HepG2 (cell line): ENCODE measurements at regions not wholly inside any gene's neighbourhood (a gene's known extent, or its start where the extent isn't known, plus 50 kb on each side); places are given as distances from the start of the nearest gene placed in this dataset.

Experiments
- ATAC-seq: fragments of 200-7000 bp; cut with Tn5 transposase; 3 replicates; pipeline ENCODE4 v1.9.1; 2020; ENCODE audit warnings: mild to moderate bottlenecking, moderate library complexity
- BruUV-seq: library from RNA; stranded (reverse); fragments of 400-500 nt; replicated peaks from 2 replicates; lab custom pipeline; 2021; lab: Mats Ljungman, UMichigan
- CTCF ChIA-PET: fragments of 300-600 bp; formaldehyde crosslinking; extraction: SDS; loops from one replicate; lab custom pipeline; 2021; ENCODE audit warnings: low total read pairs, inconsistent platforms, low intra/inter-chr PET ratio; lab: Yijun Ruan, JAX
- POLR2A ChIA-PET: fragments of 350-600 bp; sonication (Branson Sonifier 250); formaldehyde crosslinking; loops from one replicate; lab custom pipeline; 2020; ENCODE audit warnings: antibody characterized with exemption, inconsistent platforms; lab: Yijun Ruan, JAX
- DNase-seq: peaks from one replicate; pipeline ENCODE4 v3.0.0-alpha.2; 2015; ENCODE audit warnings: low spot score
- FAIRE-seq: peaks from 3 replicates; lab custom pipeline; 2011; peaks lifted over from hg19 to GRCh38; lab: Jason Lieb, UNC
- H2AFZ ChIP-seq: one replicate; pipeline ENCODE4 v1.6.1; 2011; ENCODE audit warnings: low read length, inconsistent platforms
- H3K27ac ChIP-seq: fragments of 300-600 bp; 3 replicates; pipeline ENCODE4 v1.8.0; 2011; ENCODE audit warnings: mixed run types, mild to moderate bottlenecking, mixed read lengths, low read length, inconsistent platforms; ENCODE audit not compliant: insufficient read depth; ENCODE audit errors: extremely low read length
- H3K27me3 ChIP-seq, 2 experiments: fragments of 200-600 bp in 1 of 2; 2 replicates in 1 of 2; 3 replicates in 1 of 2; pipeline versions ENCODE4 v1.6.0 to v1.8.0; 2011; ENCODE audit warnings: low read length in 2 of 2, mild to moderate bottlenecking in 2 of 2, moderate library complexity in 2 of 2, inconsistent platforms in 1 of 2; ENCODE audit not compliant: insufficient read depth in 2 of 2, control insufficient read depth in 1 of 2
- H3K36me3 ChIP-seq, 2 experiments: fragments of 200-600 bp in 1 of 2; replicated peaks in 1 of 2; 2 replicates in 1 of 2; 3 replicates in 1 of 2; pipeline versions ENCODE4 v1.5.1 to v1.8.0; 2011; ENCODE audit warnings: low read length in 2 of 2, inconsistent platforms in 1 of 2; ENCODE audit not compliant: insufficient read depth in 2 of 2, control insufficient read depth in 1 of 2
- H3K4me1 ChIP-seq: 2 replicates; pipeline ENCODE4 v1.5.1; 2012; ENCODE audit warnings: low read length, inconsistent platforms; ENCODE audit not compliant: insufficient read depth
- H3K4me2 ChIP-seq: 2 replicates; pipeline ENCODE4 v1.6.0; 2011; ENCODE audit warnings: low read depth, low read length, inconsistent platforms
- H3K4me3 ChIP-seq, 3 experiments: fragments of 200-600 bp in 1 of 3; sonication (generic), shearing (Covaris generic) in 1 of 3; replicated peaks in 1 of 3; 2 replicates each; pipeline ENCODE4 v1.5.1; 2011 to 2016; ENCODE audit warnings: low read length in 3 of 3, inconsistent platforms in 2 of 3, low read depth in 2 of 3, mild to moderate bottlenecking in 2 of 3, control low read depth in 1 of 3, mixed read lengths in 1 of 3; ENCODE audit not compliant: insufficient read depth in 1 of 3
- H3K79me2 ChIP-seq: one replicate; pipeline ENCODE4 v1.6.1; 2011; ENCODE audit warnings: low read length, inconsistent platforms; ENCODE audit not compliant: insufficient read depth
- H3K9ac ChIP-seq: 2 replicates; pipeline ENCODE4 v1.6.0; 2011; ENCODE audit warnings: mild to moderate bottlenecking, low read depth, low read length, inconsistent platforms; ENCODE audit not compliant: insufficient read depth
- H3K9me3 ChIP-seq: 2 replicates; pipeline ENCODE4 v1.5.1; 2012; ENCODE audit warnings: mild to moderate bottlenecking, low read length
- H4K20me1 ChIP-seq: 2 replicates; pipeline ENCODE4 v1.6.0; 2011; ENCODE audit warnings: inconsistent platforms, mild to moderate bottlenecking, low read length, moderate library complexity; ENCODE audit not compliant: insufficient read depth
- CEBPB ChIP-seq: IDR thresholded peaks from 2 replicates; pipeline ENCODE4 v1.6.1; 2011; ENCODE audit warnings: low read depth, low read length, improper control_type of control experiment, borderline replicate concordance
- EEA1 ChIP-seq: sonication (generic); formaldehyde crosslinking; IDR thresholded peaks from 2 replicates; pipeline ENCODE4 v1.5.1; 2020; ENCODE audit warnings: mild to moderate bottlenecking, missing genetic modification reagents, borderline replicate concordance
- LBX2 ChIP-seq: sonication (generic); formaldehyde crosslinking; IDR thresholded peaks from 2 replicates; pipeline ENCODE4 v1.5.0; 2020; ENCODE audit warnings: missing genetic modification reagents, mild to moderate bottlenecking, borderline replicate concordance
- MBD4 ChIP-seq: IDR thresholded peaks from 2 replicates; pipeline ENCODE4 v1.6.1; 2012; ENCODE audit warnings: low read length, inconsistent platforms, borderline replicate concordance
- MEIS1 ChIP-seq: sonication (generic); formaldehyde crosslinking; IDR thresholded peaks from 2 replicates; pipeline ENCODE4 v1.9.0; 2021; ENCODE audit warnings: mild to moderate bottlenecking, missing genetic modification reagents, moderate library complexity, borderline replicate concordance
- NBN ChIP-seq: fragments of 450-650 bp; conservative IDR thresholded peaks from 2 replicates; pipeline ENCODE4 v1.6.1; 2017
- SKIL ChIP-seq: sonication (generic); formaldehyde crosslinking; IDR thresholded peaks from 2 replicates; pipeline ENCODE4 v1.8.0; 2022; ENCODE audit warnings: missing genetic modification reagents, mild to moderate bottlenecking, moderate library complexity, borderline replicate concordance
- ZNF121 ChIP-seq: sonication (generic); formaldehyde crosslinking; IDR thresholded peaks from 2 replicates; pipeline ENCODE4 v1.5.0; 2020; ENCODE audit warnings: mild to moderate bottlenecking, missing genetic modification reagents
- ZNF253 ChIP-seq: sonication (generic); formaldehyde crosslinking; IDR thresholded peaks from 2 replicates; pipeline ENCODE4 v1.8.0; 2022; ENCODE audit warnings: mild to moderate bottlenecking, missing genetic modification reagents, borderline replicate concordance
- ZNF678 ChIP-seq: sonication (generic); formaldehyde crosslinking; IDR thresholded peaks from 2 replicates; pipeline ENCODE4 v1.4.0; 2020; ENCODE audit warnings: mild to moderate bottlenecking, missing genetic modification reagents
- ZNF713 ChIP-seq: sonication (generic); formaldehyde crosslinking; IDR thresholded peaks from 2 replicates; pipeline ENCODE4 v1.4.0; 2020; ENCODE audit warnings: mild to moderate bottlenecking, missing genetic modification reagents
- ZNF782 ChIP-seq: sonication (generic); formaldehyde crosslinking; IDR thresholded peaks from 2 replicates; pipeline ENCODE4 v1.4.0; 2020; ENCODE audit warnings: missing genetic modification reagents, mild to moderate bottlenecking, borderline replicate concordance
- ZSCAN29 ChIP-seq: sonication (generic); formaldehyde crosslinking; conservative IDR thresholded peaks from 2 replicates; pipeline ENCODE4 v1.4.0; 2020; ENCODE audit warnings: mild to moderate bottlenecking, missing genetic modification reagents
- WGBS: methylation state at CpG from one replicate; pipeline ENCODE4 v1.1.6; 2017; ENCODE audit warnings: low lambda C conversion rate; 5-methylcytosine and 5-hydroxymethylcytosine counted together
- in situ Hi-C: cut with HindIII; loops from 2 replicates; pipeline ENCODE4 v1.10.0; 2017; ENCODE audit warnings: low pct_unique_long_range_greater_than_20kb; ENCODE audit not compliant: extremely low pct_ligation_motif_present
- intact Hi-C: fragments of 100-400 bp; cut with micrococcal nuclease; formaldehyde crosslinking; loops from one replicate; pipeline ENCODE4 v1.10.0; 2022; ENCODE audit not compliant: unreplicated experiment
- TF ChIP-seq, protein P1 (sequence below): IDR thresholded peaks from 2 replicates; pipeline ENCODE4 v1.6.1; 2012; ENCODE audit warnings: low read length, improper control_type of control experiment

GRCh38 chr6:147678253-147678652 lies 169.8 kb downstream of the SAMD5 start (continued):
- TF ChIP-seq ZNF121 (no peak), CEBPB (no peak), MBD4 (no peak)

DNA sequence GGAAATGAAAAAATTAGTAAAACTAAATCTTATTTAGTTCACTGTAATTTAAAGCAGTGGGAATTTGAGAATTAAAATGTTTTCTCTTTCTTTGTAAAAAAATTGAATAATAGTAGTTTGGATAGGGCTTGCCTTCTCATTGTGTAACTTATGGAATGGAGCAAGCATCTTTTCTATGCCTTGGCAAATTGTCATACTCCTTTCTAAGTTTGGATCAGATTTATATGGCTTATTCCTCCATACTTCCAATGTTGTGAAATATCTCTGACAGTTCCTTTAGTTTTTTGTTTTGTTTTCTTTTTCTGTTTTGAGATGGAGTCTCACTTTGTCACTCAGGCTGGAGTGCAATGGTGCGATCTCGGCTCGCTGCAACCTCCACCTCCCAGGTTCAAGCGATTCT lies 176.4 kb downstream of the SAMD5 start:
- ChIA-PET POLR2A (no interaction called here), CTCF (no interaction called here)
- no peak overlapping the region for H3K4me2 ChIP-seq
- no peaks in the 10 kb centered on the region for H3K27me3 ChIP-seq
- H3K36me3 ChIP-seq, result no peaks in the 10 kb centered on the region
- no peaks in the 10 kb centered on the region for H3K4me1 ChIP-seq
- no peaks in the 10 kb centered on the region for H3K9me3 ChIP-seq
- no peaks in the 10 kb centered on the region for H3K79me2 ChIP-seq
- DNase-seq, result no peak
- H3K9ac ChIP-seq, result no peak overlapping the region
- no peak overlapping the region for H3K27ac ChIP-seq
- no TSS peak for BruUV-seq
- H3K4me3 ChIP-seq, result no peak overlapping the region
- in situ Hi-C loops, result no loop called here
- intact Hi-C loops, result no loop called here
- no peak for FAIRE-seq
- H2AFZ ChIP-seq, result no peak overlapping the region
- no peak for ATAC-seq
- WGBS, result 64% methylated on average over 4 of the region's 4 CpGs
- H4K20me1 ChIP-seq, result no peaks in the 10 kb centered on the region; the same call in 1 of the 2 replicates
- TF ChIP-seq LBX2 (no peak), MEIS1 (CRISPR knock-in tag) (no peak), ZSCAN29 (no peak), NBN (no peak), ZNF253 (CRISPR knock-in tag) (no peak), EEA1 (CRISPR knock-in tag) (no peak), ZNF678 (CRISPR knock-in tag) (no peak), SKIL (CRISPR knock-in tag) (no peak), ZNF713 (CRISPR knock-in tag) (no peak), ZNF782 (CRISPR knock-in tag) (no peak)
- TF ChIP-seq, protein P1, sequence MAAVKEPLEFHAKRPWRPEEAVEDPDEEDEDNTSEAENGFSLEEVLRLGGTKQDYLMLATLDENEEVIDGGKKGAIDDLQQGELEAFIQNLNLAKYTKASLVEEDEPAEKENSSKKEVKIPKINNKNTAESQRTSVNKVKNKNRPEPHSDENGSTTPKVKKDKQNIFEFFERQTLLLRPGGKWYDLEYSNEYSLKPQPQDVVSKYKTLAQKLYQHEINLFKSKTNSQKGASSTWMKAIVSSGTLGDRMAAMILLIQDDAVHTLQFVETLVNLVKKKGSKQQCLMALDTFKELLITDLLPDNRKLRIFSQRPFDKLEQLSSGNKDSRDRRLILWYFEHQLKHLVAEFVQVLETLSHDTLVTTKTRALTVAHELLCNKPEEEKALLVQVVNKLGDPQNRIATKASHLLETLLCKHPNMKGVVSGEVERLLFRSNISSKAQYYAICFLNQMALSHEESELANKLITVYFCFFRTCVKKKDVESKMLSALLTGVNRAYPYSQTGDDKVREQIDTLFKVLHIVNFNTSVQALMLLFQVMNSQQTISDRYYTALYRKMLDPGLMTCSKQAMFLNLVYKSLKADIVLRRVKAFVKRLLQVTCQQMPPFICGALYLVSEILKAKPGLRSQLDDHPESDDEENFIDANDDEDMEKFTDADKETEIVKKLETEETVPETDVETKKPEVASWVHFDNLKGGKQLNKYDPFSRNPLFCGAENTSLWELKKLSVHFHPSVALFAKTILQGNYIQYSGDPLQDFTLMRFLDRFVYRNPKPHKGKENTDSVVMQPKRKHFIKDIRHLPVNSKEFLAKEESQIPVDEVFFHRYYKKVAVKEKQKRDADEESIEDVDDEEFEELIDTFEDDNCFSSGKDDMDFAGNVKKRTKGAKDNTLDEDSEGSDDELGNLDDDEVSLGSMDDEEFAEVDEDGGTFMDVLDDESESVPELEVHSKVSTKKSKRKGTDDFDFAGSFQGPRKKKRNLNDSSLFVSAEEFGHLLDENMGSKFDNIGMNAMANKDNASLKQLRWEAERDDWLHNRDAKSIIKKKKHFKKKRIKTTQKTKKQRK, result no peak
